GM23338 (cell line): ENCODE measurements at regions not wholly inside any gene's neighbourhood (a gene's known extent, or its start where the extent isn't known, plus 50 kb on each side); places are given as distances from the start of the nearest gene placed in this dataset.

ENCODE experiments used
- CREB1 ChIP-seq: fragments of 250-450 bp; sonication (Bioruptor Pico); IDR thresholded peaks from 2 replicates; pipeline ENCODE4 v1.5.0; 2020; ENCODE audit warnings: low read depth, mild to moderate bottlenecking, moderate library complexity
- CTCF ChIP-seq, 2 experiments: fragments of 200-600 bp in 1 of 2; sonication (generic) in 1 of 2; conservative IDR thresholded peaks; 2 replicates each; pipeline versions ENCODE4 v1.5.1 to v1.6.1; 2016 to 2017; ENCODE audit warnings: antibody characterized with exemption in 2 of 2, low read depth in 2 of 2, mild to moderate bottlenecking in 2 of 2, moderate library complexity in 1 of 2
- ETS1 ChIP-seq: IDR thresholded peaks from 2 replicates; pipeline ENCODE4 v1.6.1; 2016; ENCODE audit warnings: antibody characterized with exemption
- EZH2 ChIP-seq: fragments of 200-600 bp; sonication (generic); IDR thresholded peaks from one replicate; pipeline ENCODE4 v1.8.0; 2017; ENCODE audit warnings: antibody characterized with exemption, mild to moderate bottlenecking, low read depth; ENCODE audit not compliant: unreplicated experiment
- EZH2phosphoT487 ChIP-seq: fragments of 200-600 bp; sonication (generic); IDR thresholded peaks from one replicate; pipeline ENCODE4 v1.8.1; 2018; ENCODE audit warnings: antibody characterized with exemption; ENCODE audit not compliant: unreplicated experiment
- JUNB ChIP-seq: IDR thresholded peaks from one replicate; pipeline ENCODE4 v1.6.1; 2016; ENCODE audit warnings: antibody characterized with exemption; ENCODE audit not compliant: unreplicated experiment
- POLR2AphosphoS5 ChIP-seq: IDR thresholded peaks from 2 replicates; pipeline ENCODE4 v1.6.1; 2016; ENCODE audit warnings: antibody characterized with exemption, low read depth
- REST ChIP-seq: IDR thresholded peaks from one replicate; pipeline ENCODE4 v1.6.1; 2018; ENCODE audit warnings: antibody characterized with exemption; ENCODE audit not compliant: unreplicated experiment
- ZNF331 ChIP-seq: fragments of 250-450 bp; sonication (Bioruptor Pico); IDR thresholded peaks from 2 replicates; pipeline ENCODE4 v1.5.0; 2020; ENCODE audit warnings: low read depth, mild to moderate bottlenecking, moderate library complexity

GRCh38 chr12:24389394-24389793 is 439.9 kb upstream of the SOX5 start:
- TF ChIP-seq CTCF (conservative IDR thresholded peaks at IDR 0.05; ENCODE audit: low read depth in 2 of 2) (no peak), EZH2 (no peak), POLR2AphosphoS5 (no peak), REST (no peak), EZH2phosphoT487 (no peak), ZNF331 (no peak), CREB1 (CRISPR knock-in tag) (no peak), JUNB (no peak), ETS1 (no peak)
